KBM-7 (cell line): ENCODE measurements at regions not wholly inside any gene's neighbourhood (a gene's known extent, or its start where the extent isn't known, plus 50 kb on each side); places are given as distances from the start of the nearest gene placed in this dataset.
A peak's percentile ranks its signal among the peaks of the same experiment; 100 is the strongest.

ENCODE experiments used
- DNase-seq: peaks from one replicate; pipeline ENCODE4 v3.0.0-alpha.2; 2015
- in situ Hi-C: fragments of 300-500 bp; cut with MboI; formaldehyde crosslinking; loops from 2 replicates; pipeline ENCODE4 v1.14.3; 2020; ENCODE audit warnings: low sequenced_read_pairs, low pct_unique_long_range_greater_than_20kb, mixed read lengths

DNA sequence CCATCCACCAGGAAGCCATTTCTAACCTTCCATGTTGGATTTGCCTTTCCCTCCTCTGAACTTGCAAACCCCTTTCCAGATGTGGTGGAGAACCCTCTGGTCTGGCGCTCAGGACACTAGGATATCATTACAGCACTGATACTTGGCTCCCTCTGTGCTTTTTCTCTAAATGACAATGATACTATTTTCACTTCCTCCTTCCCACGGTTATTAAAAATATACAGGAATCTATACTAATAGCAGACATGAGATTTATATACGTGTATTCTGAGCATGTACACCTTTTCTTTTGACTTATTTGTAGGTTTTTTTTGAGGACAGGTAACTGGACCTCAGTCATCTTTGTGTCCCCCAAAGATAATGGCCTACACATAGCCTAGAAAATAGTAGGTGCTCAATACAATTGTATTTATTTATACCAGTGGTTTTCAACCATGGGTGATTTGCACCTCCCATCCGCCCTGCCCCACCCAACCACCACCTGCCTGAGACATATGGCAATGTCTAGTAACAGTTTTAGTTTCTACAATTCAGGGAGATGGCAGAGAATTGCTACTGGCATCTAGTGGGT, 60.4 kb upstream of the PLAC8 start:
- in situ Hi-C loops: no loop called here
- no peak for DNase-seq

DNA sequence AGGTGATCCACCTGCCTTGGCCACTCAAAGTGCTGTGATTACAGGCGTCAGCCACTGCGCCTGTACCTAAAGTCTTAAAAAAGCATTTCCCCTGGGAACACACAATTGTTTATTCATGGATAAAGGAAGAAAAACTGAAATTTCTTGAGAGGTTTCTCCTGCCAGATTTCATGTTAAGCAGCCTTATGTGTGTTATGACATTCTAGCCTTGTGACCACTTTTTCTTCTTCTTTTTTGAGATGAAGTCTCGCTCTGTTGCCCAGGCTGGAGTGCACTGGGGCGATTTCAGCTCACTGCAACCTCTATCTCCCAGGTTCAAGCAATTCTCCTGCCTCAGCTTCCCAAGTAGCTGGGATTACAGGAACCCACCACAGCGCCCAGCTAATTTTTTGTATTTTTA, 57.8 kb upstream of the PLAC8 start:
- in situ Hi-C loops: no loop called here

GRCh38 chr4:83171436-83172039, 57.0 kb upstream of the PLAC8 start:
- in situ Hi-C loops: no loop called here
- no peak for DNase-seq

More for the DNA sequence above, 57.8 kb upstream of the PLAC8 start:
- DNase-seq: no peak

DNA sequence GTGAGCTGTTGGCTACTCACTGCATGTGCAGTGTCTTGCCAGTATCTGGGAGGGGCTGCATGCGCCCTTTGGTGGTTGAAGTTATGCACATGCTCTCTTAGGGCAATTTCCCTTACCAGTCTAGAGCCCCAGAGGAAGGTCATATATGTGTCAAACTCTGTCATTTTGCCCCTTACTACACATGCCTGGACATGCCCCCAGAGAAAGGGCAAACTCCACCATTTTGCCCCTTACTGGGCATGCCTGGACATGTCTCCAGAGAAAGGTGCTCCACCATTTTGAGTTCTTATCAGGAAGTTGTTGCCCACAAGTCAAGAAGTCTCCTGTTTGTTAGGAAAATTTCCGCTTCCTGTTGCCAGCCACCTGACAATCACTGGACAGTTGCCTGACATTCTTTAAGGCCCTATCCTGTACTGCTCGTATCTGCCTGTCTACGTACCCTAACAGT, 56.4 kb upstream of the PLAC8 start:
- in situ Hi-C loops: no loop called here
- peak; percentile 89 for DNase-seq
